ENCODE measurements at regions not wholly inside any gene's neighbourhood (a gene's known extent, or its start where the extent isn't known, plus 50 kb on each side); places are given as distances from the start of the nearest gene placed in this dataset.

DNA sequence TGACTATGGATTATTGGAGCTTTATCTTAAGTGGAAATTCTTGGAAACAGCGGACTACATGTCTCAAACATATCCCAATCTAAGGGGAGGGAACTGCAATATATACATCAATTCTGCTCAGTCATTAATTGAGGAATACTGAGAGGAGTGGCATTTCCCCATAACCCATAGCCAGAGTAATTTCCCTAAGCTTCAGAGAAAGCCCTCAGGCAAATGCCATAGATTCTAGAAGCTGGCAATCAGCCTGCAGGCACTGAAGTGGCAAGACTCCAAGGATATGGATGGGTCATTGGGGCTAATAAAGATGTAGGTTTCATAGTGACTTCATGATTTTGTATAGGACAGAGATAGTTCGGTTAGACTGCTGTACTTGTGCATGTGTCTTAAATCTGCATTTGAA lies 1960.5 kb upstream of the PIK3C3 start:
- TF ChIP-seq, protein P1, sequence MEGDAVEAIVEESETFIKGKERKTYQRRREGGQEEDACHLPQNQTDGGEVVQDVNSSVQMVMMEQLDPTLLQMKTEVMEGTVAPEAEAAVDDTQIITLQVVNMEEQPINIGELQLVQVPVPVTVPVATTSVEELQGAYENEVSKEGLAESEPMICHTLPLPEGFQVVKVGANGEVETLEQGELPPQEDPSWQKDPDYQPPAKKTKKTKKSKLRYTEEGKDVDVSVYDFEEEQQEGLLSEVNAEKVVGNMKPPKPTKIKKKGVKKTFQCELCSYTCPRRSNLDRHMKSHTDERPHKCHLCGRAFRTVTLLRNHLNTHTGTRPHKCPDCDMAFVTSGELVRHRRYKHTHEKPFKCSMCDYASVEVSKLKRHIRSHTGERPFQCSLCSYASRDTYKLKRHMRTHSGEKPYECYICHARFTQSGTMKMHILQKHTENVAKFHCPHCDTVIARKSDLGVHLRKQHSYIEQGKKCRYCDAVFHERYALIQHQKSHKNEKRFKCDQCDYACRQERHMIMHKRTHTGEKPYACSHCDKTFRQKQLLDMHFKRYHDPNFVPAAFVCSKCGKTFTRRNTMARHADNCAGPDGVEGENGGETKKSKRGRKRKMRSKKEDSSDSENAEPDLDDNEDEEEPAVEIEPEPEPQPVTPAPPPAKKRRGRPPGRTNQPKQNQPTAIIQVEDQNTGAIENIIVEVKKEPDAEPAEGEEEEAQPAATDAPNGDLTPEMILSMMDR (IDR thresholded peaks at IDR 0.05; ENCODE audit: insufficient read depth, low read length, poor library complexity, severe bottlenecking), result no peak
- no peak for TF ChIP-seq EZH2phosphoT487 (conservative IDR thresholded peaks at IDR 0.05; ENCODE audit: low read length)

Measured in SU-DHL-6 (cell line).